Left ventricle myocardium inferior (tissue), 1 donor: ENCODE measurements at regions not wholly inside any gene's neighbourhood (a gene's known extent, or its start where the extent isn't known, plus 50 kb on each side); places are given as distances from the start of the nearest gene placed in this dataset.

Experiments
- DNase-seq: peaks from one replicate; pipeline ENCODE4 v3.0.0-alpha.2; 2020
- H3K27ac ChIP-seq: fragments of 200-600 bp; replicated peaks from 2 replicates; pipeline ENCODE4 v1.8.0; 2021
- H3K27me3 ChIP-seq: fragments of 200-600 bp; 2 replicates; pipeline ENCODE4 v1.8.0; 2021; ENCODE audit warnings: low read depth
- H3K36me3 ChIP-seq: fragments of 200-600 bp; 2 replicates; pipeline ENCODE4 v1.8.0; 2021
- H3K4me1 ChIP-seq: fragments of 200-600 bp; 2 replicates; pipeline ENCODE4 v1.8.0; 2021
- H3K4me3 ChIP-seq: fragments of 200-600 bp; 2 replicates; pipeline ENCODE4 v1.8.0; 2021; ENCODE audit warnings: mild to moderate bottlenecking, moderate library complexity
- H3K9me3 ChIP-seq: fragments of 200-600 bp; replicated peaks from 2 replicates; pipeline ENCODE4 v1.8.0; 2021
- intact Hi-C: fragments of 100-400 bp; cut with micrococcal nuclease; formaldehyde crosslinking; loops from one replicate; pipeline ENCODE4 v1.11.0; 2022
- TF ChIP-seq, protein P1 (sequence below): fragments of 200-600 bp; IDR thresholded peaks from 2 replicates; pipeline ENCODE4 v1.8.0; 2021; ENCODE audit warnings: antibody characterized with exemption, mild to moderate bottlenecking, borderline replicate concordance
- donor health status: DM: no; HTN: yes; CAD: no; lungs with severe emphysema.

DNA sequence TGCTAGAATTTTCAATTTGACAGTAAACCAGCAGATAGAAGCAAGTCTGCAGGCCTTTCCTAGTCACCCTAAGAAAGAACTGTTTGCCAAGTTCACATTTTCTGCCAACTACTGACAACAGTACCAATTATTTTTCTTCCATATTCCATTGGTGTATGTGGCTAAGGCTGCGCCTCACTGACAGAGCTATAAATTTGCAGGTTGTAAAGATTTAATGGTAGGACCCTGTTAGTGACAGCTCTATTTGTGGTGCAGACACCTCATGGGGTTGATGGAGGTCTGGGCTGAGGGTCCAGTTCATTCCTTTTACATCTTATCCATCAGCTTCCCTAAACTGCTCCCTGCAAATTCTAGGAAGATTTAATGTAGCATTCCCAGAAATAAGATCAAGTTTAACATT, 228.5 kb downstream of the FRK start:
- TF ChIP-seq, protein P1, sequence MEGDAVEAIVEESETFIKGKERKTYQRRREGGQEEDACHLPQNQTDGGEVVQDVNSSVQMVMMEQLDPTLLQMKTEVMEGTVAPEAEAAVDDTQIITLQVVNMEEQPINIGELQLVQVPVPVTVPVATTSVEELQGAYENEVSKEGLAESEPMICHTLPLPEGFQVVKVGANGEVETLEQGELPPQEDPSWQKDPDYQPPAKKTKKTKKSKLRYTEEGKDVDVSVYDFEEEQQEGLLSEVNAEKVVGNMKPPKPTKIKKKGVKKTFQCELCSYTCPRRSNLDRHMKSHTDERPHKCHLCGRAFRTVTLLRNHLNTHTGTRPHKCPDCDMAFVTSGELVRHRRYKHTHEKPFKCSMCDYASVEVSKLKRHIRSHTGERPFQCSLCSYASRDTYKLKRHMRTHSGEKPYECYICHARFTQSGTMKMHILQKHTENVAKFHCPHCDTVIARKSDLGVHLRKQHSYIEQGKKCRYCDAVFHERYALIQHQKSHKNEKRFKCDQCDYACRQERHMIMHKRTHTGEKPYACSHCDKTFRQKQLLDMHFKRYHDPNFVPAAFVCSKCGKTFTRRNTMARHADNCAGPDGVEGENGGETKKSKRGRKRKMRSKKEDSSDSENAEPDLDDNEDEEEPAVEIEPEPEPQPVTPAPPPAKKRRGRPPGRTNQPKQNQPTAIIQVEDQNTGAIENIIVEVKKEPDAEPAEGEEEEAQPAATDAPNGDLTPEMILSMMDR: no peak
- no peak for DNase-seq
- no peaks in the 10 kb centered on the region for H3K36me3 ChIP-seq
- intact Hi-C loops: no loop called here
- H3K9me3 ChIP-seq: no peaks in the 10 kb centered on the region
- H3K4me3 ChIP-seq: no peak overlapping the region
- no peak overlapping the region for H3K27ac ChIP-seq
- no peaks in the 10 kb centered on the region for H3K27me3 ChIP-seq
- H3K4me1 ChIP-seq: no peaks in the 10 kb centered on the region

DNA sequence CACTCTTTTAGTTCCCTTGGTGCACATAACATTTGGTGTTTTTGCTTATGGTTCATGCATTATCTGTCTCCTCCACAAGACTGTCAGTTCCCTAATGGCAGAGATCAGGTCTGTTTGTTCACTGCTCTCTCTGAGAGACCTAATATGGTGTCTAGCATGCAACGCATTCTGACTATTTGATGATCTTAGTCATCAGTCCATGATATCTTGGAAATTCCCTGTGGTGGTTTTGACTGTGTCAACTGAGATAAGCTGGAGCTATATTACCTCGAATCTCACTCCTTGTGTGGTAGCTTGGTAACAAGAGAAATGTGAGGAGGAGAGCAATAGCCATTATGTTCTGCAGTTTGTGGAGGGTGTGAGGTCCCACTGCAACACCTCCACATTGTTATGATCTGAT, 229.8 kb downstream of the FRK start:
- TF ChIP-seq, protein P1: no peak
- H3K27ac ChIP-seq: no peak overlapping the region
- intact Hi-C loops: no loop called here
- DNase-seq: no peak
- H3K36me3 ChIP-seq: no peaks in the 10 kb centered on the region
- no peaks in the 10 kb centered on the region for H3K4me1 ChIP-seq
- no peak overlapping the region for H3K4me3 ChIP-seq
- H3K27me3 ChIP-seq: no peaks in the 10 kb centered on the region
- no peaks in the 10 kb centered on the region for H3K9me3 ChIP-seq

DNA sequence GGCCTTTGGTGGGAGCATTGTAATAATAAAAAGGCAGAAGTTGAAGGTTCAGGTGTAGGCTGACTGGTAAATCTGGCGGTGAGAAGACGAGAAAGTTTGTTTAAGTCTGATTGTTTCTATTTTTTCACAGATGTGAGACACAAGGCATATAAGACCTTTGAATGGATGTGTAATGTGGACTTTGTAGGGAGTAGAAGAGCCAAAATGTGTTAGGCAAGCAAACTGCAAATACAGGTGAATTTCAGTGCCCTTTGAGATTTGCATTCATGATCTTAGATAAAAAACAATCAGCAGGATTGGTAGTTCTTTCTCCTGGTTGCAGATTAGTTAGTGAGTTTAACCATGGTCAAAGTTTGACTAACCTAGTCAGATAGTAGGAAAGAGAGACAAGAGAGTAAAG, 238.9 kb downstream of the FRK start:
- Histone ChIP-seq H3K9me3 (peaks cover 8% of the 10 kb centered on the region), H3K27ac (no peak overlapping the region), H3K4me1 (no peaks in the 10 kb centered on the region), H3K36me3 (no peaks in the 10 kb centered on the region), H3K27me3 (no peaks in the 10 kb centered on the region), H3K4me3 (no peak overlapping the region)
- DNase-seq: no peak
- intact Hi-C loops: no loop called here
- TF ChIP-seq, protein P1: no peak

DNA sequence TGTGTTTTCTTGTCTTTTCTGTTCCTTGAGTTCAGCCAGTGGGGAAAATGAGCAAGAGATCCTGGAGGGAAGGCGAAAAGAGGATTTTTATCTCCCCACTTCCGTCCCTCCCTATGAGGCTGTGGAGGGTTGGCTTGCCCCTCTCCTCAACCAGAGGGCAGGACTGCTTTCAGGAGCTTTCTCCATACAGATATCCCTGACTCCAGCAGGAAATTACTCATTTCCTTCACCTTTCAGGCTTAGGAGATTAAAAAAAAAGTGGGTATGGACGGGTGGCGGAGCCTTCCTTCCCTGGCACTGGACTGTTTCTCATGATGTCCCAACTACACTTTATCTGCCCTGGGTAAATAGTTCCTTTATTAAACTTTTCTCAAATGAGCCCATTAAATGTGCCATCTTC, 241.2 kb downstream of the FRK start:
- Histone ChIP-seq H3K36me3 (no peaks in the 10 kb centered on the region), H3K27ac (no peak overlapping the region), H3K4me1 (no peaks in the 10 kb centered on the region), H3K27me3 (no peaks in the 10 kb centered on the region), H3K9me3 (peaks cover 8% of the 10 kb centered on the region), H3K4me3 (no peak overlapping the region)
- intact Hi-C loops: no loop called here
- DNase-seq: no peak
- TF ChIP-seq, protein P1: no peak

DNA sequence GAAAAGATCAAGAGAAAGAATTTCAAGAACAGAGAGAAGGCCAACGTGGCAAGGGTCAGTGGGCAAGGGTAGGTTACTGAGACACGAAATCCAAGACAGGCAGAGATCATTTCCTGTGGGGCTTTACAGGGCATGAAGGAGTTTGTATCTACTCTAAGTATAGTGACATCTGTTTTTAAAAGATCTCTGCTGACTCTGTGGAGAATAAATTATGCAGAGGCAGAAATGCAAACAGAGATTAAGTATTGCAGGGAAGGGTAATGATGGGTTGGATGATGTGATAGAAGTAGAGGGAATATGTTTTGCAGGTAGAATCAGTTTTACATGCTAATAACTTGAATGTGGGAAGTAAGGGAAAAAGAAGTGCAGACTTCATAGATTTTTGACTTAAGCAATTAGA, 243.5 kb downstream of the FRK start:
- DNase-seq: no peak
- TF ChIP-seq, protein P1: no peak
- intact Hi-C loops: no loop called here

DNA sequence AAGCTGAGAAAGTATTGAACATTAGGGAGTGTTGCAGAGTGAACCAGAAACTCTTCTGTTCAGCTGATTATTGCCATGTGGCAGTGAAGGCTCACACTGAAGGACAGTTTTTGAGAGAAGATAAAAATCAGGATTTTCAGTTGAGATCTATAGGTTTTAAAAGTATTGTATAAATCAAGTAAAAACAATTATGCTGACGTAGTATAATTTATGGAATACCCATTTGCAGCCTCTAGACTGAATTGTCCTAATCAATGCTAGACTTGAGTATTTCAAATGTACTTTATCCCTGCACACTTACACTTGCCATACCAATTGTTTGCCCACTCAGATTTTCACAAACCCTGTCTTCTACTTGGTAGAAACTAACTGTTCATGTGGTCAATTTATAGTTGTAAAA, 245.8 kb downstream of the FRK start:
- H3K4me3 ChIP-seq: no peak overlapping the region
- TF ChIP-seq, protein P1: no peak
- no peaks in the 10 kb centered on the region for H3K36me3 ChIP-seq
- H3K27ac ChIP-seq: no peak overlapping the region
- intact Hi-C loops: no loop called here
- no peaks in the 10 kb centered on the region for H3K4me1 ChIP-seq
- DNase-seq: no peak
- H3K27me3 ChIP-seq: no peaks in the 10 kb centered on the region
- peaks cover 8% of the 10 kb centered on the region for H3K9me3 ChIP-seq

More for the DNA sequence above, 243.5 kb downstream of the FRK start:
- H3K4me1 ChIP-seq: no peaks in the 10 kb centered on the region
- H3K36me3 ChIP-seq: no peaks in the 10 kb centered on the region
- no peak overlapping the region for H3K4me3 ChIP-seq
- H3K27me3 ChIP-seq: no peaks in the 10 kb centered on the region
- H3K9me3 ChIP-seq: peaks cover 8% of the 10 kb centered on the region
- H3K27ac ChIP-seq: no peak overlapping the region
